Keratinocyte (primary cell): ENCODE measurements at regions not wholly inside any gene's neighbourhood (a gene's known extent, or its start where the extent isn't known, plus 50 kb on each side); places are given as distances from the start of the nearest gene placed in this dataset.

Experiments
- EZH2 ChIP-seq: IDR thresholded peaks from one replicate; pipeline ENCODE4 v1.6.1; 2012; ENCODE audit warnings: inconsistent platforms, mild to moderate bottlenecking, low read length, moderate library complexity
- TF ChIP-seq, protein P1 (sequence below), 3 experiments: IDR thresholded peaks in 1 of 3; conservative IDR thresholded peaks in 1 of 3; optimal IDR thresholded peaks in 1 of 3; 2 replicates in 2 of 3; 3 replicates in 1 of 3; pipeline versions ENCODE3 to v1.5.1; 2011; ENCODE audit warnings: low read length in 3 of 3, mild to moderate bottlenecking in 3 of 3, moderate library complexity in 2 of 3, control low read depth in 1 of 3, inconsistent platforms in 1 of 3; ENCODE audit not compliant: insufficient read depth in 2 of 3; ENCODE audit errors: extremely low read depth in 1 of 3

DNA sequence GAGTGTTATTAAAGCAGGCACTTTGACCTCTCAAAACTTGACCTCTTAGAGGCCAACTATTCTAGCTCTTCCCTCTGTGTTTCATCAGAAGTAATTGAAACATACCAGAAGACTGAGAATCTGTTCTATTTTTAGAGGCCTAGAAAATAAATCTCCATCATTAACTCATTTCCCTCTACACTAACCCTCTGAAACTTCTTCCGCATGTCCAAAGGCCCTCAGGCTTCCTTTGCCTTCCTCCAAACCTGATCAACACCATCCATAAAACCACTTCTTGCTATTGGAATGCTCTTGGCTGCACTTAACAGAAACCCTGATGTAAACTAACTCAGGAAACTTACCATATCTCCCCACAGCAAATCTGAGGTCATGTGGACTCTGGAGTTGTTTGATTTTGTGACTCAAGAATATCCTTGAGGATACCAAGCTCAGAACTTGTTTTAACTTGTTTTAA lies 196.4 kb downstream of the RPAP3 start:
- TF ChIP-seq, protein P1, sequence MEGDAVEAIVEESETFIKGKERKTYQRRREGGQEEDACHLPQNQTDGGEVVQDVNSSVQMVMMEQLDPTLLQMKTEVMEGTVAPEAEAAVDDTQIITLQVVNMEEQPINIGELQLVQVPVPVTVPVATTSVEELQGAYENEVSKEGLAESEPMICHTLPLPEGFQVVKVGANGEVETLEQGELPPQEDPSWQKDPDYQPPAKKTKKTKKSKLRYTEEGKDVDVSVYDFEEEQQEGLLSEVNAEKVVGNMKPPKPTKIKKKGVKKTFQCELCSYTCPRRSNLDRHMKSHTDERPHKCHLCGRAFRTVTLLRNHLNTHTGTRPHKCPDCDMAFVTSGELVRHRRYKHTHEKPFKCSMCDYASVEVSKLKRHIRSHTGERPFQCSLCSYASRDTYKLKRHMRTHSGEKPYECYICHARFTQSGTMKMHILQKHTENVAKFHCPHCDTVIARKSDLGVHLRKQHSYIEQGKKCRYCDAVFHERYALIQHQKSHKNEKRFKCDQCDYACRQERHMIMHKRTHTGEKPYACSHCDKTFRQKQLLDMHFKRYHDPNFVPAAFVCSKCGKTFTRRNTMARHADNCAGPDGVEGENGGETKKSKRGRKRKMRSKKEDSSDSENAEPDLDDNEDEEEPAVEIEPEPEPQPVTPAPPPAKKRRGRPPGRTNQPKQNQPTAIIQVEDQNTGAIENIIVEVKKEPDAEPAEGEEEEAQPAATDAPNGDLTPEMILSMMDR (optimal IDR thresholded peaks at IDR 0.05 in 1 of 3, IDR thresholded peaks at IDR 0.05 in 1 of 3, conservative IDR thresholded peaks at IDR 0.05 in 1 of 3; ENCODE audit: extremely low read depth in 1 of 3, insufficient read depth in 2 of 3, low read length in 3 of 3) = no peak
- no peak for TF ChIP-seq EZH2
